ENCODE measurements at regions not wholly inside any gene's neighbourhood (a gene's known extent, or its start where the extent isn't known, plus 50 kb on each side); places are given as distances from the start of the nearest gene placed in this dataset.

DNA sequence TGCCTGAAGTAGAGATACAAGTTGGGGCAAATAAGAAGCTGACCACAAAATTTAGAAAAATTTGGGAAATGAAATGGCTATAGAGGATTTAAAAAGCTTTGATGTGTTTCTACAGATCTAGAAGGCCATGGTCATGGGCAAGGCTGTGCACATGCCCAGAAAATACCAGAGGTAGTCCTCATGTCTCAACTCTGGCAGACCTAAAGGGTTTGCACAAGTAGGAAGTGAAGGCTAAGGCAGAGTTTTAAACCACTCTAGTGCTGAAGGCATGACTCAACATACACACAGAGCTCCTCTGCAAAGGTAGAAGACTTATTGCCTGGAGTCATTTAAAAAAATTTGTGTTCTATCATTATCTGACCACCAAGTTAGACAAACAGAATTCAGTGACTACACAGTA is 364.6 kb downstream of the CCSER2 start:
- TF ChIP-seq, protein P1, sequence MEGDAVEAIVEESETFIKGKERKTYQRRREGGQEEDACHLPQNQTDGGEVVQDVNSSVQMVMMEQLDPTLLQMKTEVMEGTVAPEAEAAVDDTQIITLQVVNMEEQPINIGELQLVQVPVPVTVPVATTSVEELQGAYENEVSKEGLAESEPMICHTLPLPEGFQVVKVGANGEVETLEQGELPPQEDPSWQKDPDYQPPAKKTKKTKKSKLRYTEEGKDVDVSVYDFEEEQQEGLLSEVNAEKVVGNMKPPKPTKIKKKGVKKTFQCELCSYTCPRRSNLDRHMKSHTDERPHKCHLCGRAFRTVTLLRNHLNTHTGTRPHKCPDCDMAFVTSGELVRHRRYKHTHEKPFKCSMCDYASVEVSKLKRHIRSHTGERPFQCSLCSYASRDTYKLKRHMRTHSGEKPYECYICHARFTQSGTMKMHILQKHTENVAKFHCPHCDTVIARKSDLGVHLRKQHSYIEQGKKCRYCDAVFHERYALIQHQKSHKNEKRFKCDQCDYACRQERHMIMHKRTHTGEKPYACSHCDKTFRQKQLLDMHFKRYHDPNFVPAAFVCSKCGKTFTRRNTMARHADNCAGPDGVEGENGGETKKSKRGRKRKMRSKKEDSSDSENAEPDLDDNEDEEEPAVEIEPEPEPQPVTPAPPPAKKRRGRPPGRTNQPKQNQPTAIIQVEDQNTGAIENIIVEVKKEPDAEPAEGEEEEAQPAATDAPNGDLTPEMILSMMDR (IDR thresholded peaks at IDR 0.05), result no peak
- no peak for TF ChIP-seq POLR2A (IDR thresholded peaks at IDR 0.05)
